Ishikawa (cell line): ENCODE measurements at regions not wholly inside any gene's neighbourhood (a gene's known extent, or its start where the extent isn't known, plus 50 kb on each side); places are given as distances from the start of the nearest gene placed in this dataset.

ENCODE experiments used
- CEBPB ChIP-seq: IDR thresholded peaks from 2 replicates; pipeline ENCODE4 v1.6.1; 2012
- CREB1 ChIP-seq: IDR thresholded peaks from 2 replicates; pipeline ENCODE4 v1.6.1; 2012; ENCODE audit warnings: low read depth
- EP300 ChIP-seq: IDR thresholded peaks from 2 replicates; pipeline ENCODE4 v1.6.1; 2012; ENCODE audit warnings: borderline replicate concordance
- RAD21 ChIP-seq: IDR thresholded peaks from 2 replicates; pipeline ENCODE4 v1.6.1; 2012; ENCODE audit warnings: low read depth
- TAF1 ChIP-seq: IDR thresholded peaks from 2 replicates; pipeline ENCODE4 v1.6.1; 2012; ENCODE audit warnings: low read depth, mild to moderate bottlenecking
- YY1 ChIP-seq: IDR thresholded peaks from 2 replicates; pipeline ENCODE4 v1.6.1; 2012; ENCODE audit warnings: low read depth
- ZBTB7A ChIP-seq: IDR thresholded peaks from 2 replicates; pipeline ENCODE4 v1.6.1; 2012; ENCODE audit warnings: low read depth
- TF ChIP-seq, protein P1 (sequence below): IDR thresholded peaks from 2 replicates; pipeline ENCODE4 v1.6.1; 2012; ENCODE audit warnings: low read depth, mild to moderate bottlenecking
- TF ChIP-seq, protein P2 (sequence below): IDR thresholded peaks from 2 replicates; pipeline ENCODE4 v1.6.1; 2012
- TF ChIP-seq, protein P3 (sequence below): IDR thresholded peaks from 2 replicates; pipeline ENCODE4 v1.6.1; 2012

DNA sequence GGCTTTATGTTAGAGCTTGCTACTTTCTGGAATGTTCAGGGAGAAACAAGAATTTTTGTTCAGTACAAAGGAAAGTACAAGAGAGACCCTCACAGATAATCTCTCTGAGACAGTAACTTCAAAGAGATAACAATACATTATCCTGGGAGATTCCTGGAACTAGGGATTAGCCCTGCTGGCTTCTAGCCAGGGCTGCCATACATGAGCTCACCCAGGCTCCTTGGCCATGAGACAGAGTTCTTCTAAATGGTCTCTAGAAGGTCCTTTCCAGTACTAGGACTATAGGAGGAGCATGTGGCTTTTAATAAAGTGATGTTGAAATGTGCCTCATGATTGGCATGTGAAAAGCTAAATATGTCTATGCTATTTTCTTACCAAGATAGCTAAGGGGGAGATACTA, 342.5 kb downstream of the EMP1 start:
- TF ChIP-seq, protein P1, sequence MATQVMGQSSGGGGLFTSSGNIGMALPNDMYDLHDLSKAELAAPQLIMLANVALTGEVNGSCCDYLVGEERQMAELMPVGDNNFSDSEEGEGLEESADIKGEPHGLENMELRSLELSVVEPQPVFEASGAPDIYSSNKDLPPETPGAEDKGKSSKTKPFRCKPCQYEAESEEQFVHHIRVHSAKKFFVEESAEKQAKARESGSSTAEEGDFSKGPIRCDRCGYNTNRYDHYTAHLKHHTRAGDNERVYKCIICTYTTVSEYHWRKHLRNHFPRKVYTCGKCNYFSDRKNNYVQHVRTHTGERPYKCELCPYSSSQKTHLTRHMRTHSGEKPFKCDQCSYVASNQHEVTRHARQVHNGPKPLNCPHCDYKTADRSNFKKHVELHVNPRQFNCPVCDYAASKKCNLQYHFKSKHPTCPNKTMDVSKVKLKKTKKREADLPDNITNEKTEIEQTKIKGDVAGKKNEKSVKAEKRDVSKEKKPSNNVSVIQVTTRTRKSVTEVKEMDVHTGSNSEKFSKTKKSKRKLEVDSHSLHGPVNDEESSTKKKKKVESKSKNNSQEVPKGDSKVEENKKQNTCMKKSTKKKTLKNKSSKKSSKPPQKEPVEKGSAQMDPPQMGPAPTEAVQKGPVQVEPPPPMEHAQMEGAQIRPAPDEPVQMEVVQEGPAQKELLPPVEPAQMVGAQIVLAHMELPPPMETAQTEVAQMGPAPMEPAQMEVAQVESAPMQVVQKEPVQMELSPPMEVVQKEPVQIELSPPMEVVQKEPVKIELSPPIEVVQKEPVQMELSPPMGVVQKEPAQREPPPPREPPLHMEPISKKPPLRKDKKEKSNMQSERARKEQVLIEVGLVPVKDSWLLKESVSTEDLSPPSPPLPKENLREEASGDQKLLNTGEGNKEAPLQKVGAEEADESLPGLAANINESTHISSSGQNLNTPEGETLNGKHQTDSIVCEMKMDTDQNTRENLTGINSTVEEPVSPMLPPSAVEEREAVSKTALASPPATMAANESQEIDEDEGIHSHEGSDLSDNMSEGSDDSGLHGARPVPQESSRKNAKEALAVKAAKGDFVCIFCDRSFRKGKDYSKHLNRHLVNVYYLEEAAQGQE, result no peak
- TF ChIP-seq EP300 (no peak), CEBPB (no peak), TAF1 (no peak), RAD21 (no peak), ZBTB7A (no peak), CREB1 (no peak), YY1 (no peak)
- TF ChIP-seq, protein P2, sequence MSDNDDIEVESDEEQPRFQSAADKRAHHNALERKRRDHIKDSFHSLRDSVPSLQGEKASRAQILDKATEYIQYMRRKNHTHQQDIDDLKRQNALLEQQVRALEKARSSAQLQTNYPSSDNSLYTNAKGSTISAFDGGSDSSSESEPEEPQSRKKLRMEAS, result no peak
- TF ChIP-seq, protein P3, sequence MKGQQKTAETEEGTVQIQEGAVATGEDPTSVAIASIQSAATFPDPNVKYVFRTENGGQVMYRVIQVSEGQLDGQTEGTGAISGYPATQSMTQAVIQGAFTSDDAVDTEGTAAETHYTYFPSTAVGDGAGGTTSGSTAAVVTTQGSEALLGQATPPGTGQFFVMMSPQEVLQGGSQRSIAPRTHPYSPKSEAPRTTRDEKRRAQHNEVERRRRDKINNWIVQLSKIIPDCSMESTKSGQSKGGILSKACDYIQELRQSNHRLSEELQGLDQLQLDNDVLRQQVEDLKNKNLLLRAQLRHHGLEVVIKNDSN, result no peak
